A673 (cell line): ENCODE measurements at regions not wholly inside any gene's neighbourhood (a gene's known extent, or its start where the extent isn't known, plus 50 kb on each side); places are given as distances from the start of the nearest gene placed in this dataset.

Experiments
- BruUV-seq: library from RNA; stranded (reverse); fragments of 400-500 nt; replicated peaks from 2 replicates; lab custom pipeline; 2021; lab: Mats Ljungman, UMichigan
- CTCF ChIA-PET: fragments of 300-600 bp; sonication (Branson Sonifier 250); formaldehyde crosslinking; loops from one replicate; lab custom pipeline; 2022; ENCODE audit warnings: antibody characterized with exemption; lab: Charles Lee
- POLR2A ChIA-PET: fragments of 300-600 bp; sonication (Branson Sonifier 250); formaldehyde crosslinking; loops from one replicate; lab custom pipeline; 2022; ENCODE audit warnings: antibody characterized with exemption; ENCODE audit not compliant: low non-redundant PET; lab: Charles Lee
- DNase-seq: peaks from one replicate; pipeline ENCODE4 v3.0.0-alpha.2; 2015; ENCODE audit warnings: low spot score
- H3K27ac ChIP-seq: fragments of 200-600 bp; sonication (generic); 2 replicates; pipeline ENCODE4 v1.5.1; 2016; ENCODE audit warnings: mixed run types, low read depth, mild to moderate bottlenecking, mixed read lengths, antibody characterized with exemption, low read length; ENCODE audit not compliant: poor library complexity, severe bottlenecking
- H3K27me3 ChIP-seq: fragments of 200-600 bp; sonication (generic); replicated peaks from 2 replicates; pipeline ENCODE4 v1.6.1; 2017; ENCODE audit warnings: mixed run types, low read depth, mild to moderate bottlenecking, mixed read lengths, antibody characterized with exemption, low read length; ENCODE audit not compliant: insufficient read depth, poor library complexity
- H3K36me3 ChIP-seq: fragments of 200-600 bp; sonication (generic); 2 replicates; pipeline ENCODE4 v1.6.1; 2016; ENCODE audit warnings: mixed run types, mild to moderate bottlenecking, mixed read lengths, antibody characterized with exemption, low read length; ENCODE audit not compliant: insufficient read depth, poor library complexity, severe bottlenecking
- H3K4me1 ChIP-seq: fragments of 200-600 bp; sonication (generic); 2 replicates; pipeline ENCODE4 v1.6.1; 2017; ENCODE audit warnings: mixed run types, mild to moderate bottlenecking, mixed read lengths, antibody characterized with exemption, low read length; ENCODE audit not compliant: insufficient read depth, poor library complexity, severe bottlenecking
- H3K4me3 ChIP-seq: fragments of 200-600 bp; sonication (generic); 2 replicates; pipeline ENCODE4 v1.5.1; 2016; ENCODE audit warnings: low read depth, mixed run types, mild to moderate bottlenecking, mixed read lengths, low read length; ENCODE audit not compliant: poor library complexity, severe bottlenecking
- H3K9me3 ChIP-seq: fragments of 200-600 bp; sonication (generic); 2 replicates; pipeline ENCODE4 v1.6.1; 2016; ENCODE audit warnings: mixed run types, low read depth, mild to moderate bottlenecking, mixed read lengths, antibody characterized with exemption, low read length; ENCODE audit not compliant: poor library complexity, severe bottlenecking
- EZH2 ChIP-seq: fragments of 200-600 bp; sonication (generic); IDR thresholded peaks from 2 replicates; pipeline ENCODE4 v1.6.1; 2017; ENCODE audit warnings: borderline replicate concordance, low read depth, mild to moderate bottlenecking, mixed read lengths, antibody characterized with exemption, low read length; ENCODE audit not compliant: poor library complexity, severe bottlenecking
- intact Hi-C: fragments of 100-400 bp; cut with micrococcal nuclease; formaldehyde crosslinking; loops from one replicate; pipeline ENCODE4 v1.10.0; 2022; ENCODE audit not compliant: unreplicated experiment
- TF ChIP-seq, protein P1 (sequence below): fragments of 300-800, 200-600 bp; sonication (generic); conservative IDR thresholded peaks from 2 replicates; pipeline ENCODE4 v1.5.1; 2017; ENCODE audit warnings: low read depth, mild to moderate bottlenecking, antibody characterized with exemption, low read length, moderate library complexity, mixed read lengths

DNA sequence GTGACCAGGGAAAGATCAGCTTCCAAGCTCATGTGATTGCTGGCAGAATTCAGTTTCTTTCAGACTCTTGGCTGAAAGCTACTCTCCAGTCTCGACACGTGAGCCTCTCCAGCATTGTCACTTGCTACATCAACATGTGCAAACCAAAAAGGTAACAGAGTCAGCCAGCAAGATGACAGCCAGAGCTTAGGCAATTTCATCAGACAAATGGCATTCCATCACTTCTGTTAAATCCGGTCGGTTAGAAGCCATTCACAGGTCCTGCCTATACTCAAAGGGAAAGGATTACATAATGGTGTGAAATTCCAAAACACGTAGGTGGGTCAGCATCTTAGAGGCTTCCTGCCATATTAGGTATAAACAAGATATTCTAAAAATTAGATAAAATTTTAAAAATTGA, 700.9 kb downstream of the AACS start:
- Histone ChIP-seq H3K27ac (no peak overlapping the region), H3K27me3 (peaks cover 12% of the 10 kb centered on the region), H3K4me1 (no peaks in the 10 kb centered on the region), H3K4me3 (no peak overlapping the region), H3K9me3 (no peaks in the 10 kb centered on the region), H3K36me3 (no peaks in the 10 kb centered on the region)
- intact Hi-C loops, result no loop called here
- ChIA-PET POLR2A (no interaction called here), CTCF (no interaction called here)
- no peak for DNase-seq
- no peak for TF ChIP-seq EZH2
- TF ChIP-seq, protein P1, sequence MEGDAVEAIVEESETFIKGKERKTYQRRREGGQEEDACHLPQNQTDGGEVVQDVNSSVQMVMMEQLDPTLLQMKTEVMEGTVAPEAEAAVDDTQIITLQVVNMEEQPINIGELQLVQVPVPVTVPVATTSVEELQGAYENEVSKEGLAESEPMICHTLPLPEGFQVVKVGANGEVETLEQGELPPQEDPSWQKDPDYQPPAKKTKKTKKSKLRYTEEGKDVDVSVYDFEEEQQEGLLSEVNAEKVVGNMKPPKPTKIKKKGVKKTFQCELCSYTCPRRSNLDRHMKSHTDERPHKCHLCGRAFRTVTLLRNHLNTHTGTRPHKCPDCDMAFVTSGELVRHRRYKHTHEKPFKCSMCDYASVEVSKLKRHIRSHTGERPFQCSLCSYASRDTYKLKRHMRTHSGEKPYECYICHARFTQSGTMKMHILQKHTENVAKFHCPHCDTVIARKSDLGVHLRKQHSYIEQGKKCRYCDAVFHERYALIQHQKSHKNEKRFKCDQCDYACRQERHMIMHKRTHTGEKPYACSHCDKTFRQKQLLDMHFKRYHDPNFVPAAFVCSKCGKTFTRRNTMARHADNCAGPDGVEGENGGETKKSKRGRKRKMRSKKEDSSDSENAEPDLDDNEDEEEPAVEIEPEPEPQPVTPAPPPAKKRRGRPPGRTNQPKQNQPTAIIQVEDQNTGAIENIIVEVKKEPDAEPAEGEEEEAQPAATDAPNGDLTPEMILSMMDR, result no peak
- BruUV-seq, result no TSS peak

DNA sequence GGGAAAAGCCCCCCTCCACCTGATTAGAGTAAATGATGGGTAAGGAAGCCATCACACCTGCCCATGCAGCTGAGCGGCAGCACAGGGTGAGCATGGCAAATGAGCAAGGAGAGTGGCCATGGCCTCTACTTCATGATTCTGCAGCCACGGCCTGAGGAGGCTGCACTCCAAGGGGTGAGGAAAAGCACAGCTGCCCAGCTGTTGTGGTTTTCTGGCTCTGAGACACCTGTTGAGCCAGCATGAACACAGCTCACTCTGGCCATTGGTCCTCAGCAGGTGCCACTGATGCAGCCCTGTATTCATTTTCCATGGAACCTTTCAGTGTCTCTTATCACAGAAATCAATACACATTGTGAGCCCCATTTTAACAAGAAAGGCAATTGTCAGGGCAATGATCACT, 707.2 kb downstream of the AACS start:
- POLR2A ChIA-PET, result no interaction called here
- Histone ChIP-seq H3K4me3 (no peak overlapping the region), H3K27ac (no peak overlapping the region), H3K4me1 (no peaks in the 10 kb centered on the region), H3K27me3 (peaks cover 4% of the 10 kb centered on the region), H3K36me3 (no peaks in the 10 kb centered on the region), H3K9me3 (no peaks in the 10 kb centered on the region)
- intact Hi-C loops, result loop anchor here (5.0 to 10.0 kb wide), 3 partner anchors 240 to 588 kb away; partner anchors contain the start of gene TMEM132B
- TF ChIP-seq, protein P1, result no peak
- TF ChIP-seq EZH2, result no peak
- no peak for DNase-seq
- CTCF ChIA-PET, result interaction anchor here (0.6 kb wide), 1 partner anchor 988 kb away, joined by 4 read pairs; no protein-coding TSS in a partner anchor
- no TSS peak for BruUV-seq

DNA sequence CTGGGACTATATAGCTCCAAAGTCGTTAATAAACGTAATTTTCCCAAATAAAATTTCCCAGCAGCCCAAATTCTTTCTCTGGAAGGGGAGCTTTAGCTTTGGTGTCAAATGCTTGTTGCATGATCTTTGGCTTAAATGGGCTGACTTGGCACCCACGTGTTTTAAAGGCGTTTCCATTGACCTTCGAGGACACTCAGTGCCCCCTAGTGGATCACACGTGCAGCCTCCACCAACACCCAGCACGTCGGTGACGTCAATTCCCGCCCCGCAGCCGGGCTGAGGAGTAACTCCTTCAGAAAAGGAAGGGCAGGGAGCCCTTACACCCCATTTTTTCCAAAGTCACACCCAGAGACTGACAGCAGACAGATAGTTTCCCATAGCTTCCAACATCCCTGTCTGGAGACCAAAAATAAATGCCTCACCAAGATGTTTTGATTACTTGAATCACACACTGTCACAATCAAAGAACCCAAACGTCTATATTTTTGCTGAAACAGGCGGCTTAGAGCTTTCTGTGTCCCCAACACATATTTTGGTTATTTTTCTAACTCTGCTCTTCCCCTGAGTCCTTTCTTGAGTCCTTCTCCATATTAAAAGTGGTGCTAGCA, 707.9 kb downstream of the AACS start:
- Histone ChIP-seq H3K27ac (no peak overlapping the region), H3K4me1 (no peaks in the 10 kb centered on the region), H3K27me3 (peaks cover 4% of the 10 kb centered on the region), H3K36me3 (no peaks in the 10 kb centered on the region), H3K9me3 (no peaks in the 10 kb centered on the region), H3K4me3 (no peak overlapping the region)
- BruUV-seq, result no TSS peak
- POLR2A ChIA-PET, result no interaction called here
- no peak for TF ChIP-seq EZH2
- TF ChIP-seq, protein P1, result peak; percentile 70
- intact Hi-C loops, result loop anchor here (5.0 to 10.0 kb wide), 3 partner anchors 241 to 588 kb away; partner anchors contain the start of gene TMEM132B
- CTCF ChIA-PET, result interaction anchor here (0.6 kb wide), 1 partner anchor 987 kb away, joined by 4 read pairs; no protein-coding TSS in a partner anchor
- peak; percentile 72 for DNase-seq
